Activated gamma-delta T cell treated with Interleukin-2 at 50 U/mL for 16 hours (primary cell): ENCODE measurements at regions not wholly inside any gene's neighbourhood (a gene's known extent, or its start where the extent isn't known, plus 50 kb on each side); places are given as distances from the start of the nearest gene placed in this dataset.
"Not testable (repeated sequence)": the region's sequence is repeated elsewhere in the genome, so short reads cannot be mapped to it uniquely, and the experiment has no call there.

Experiments
- DNase-seq: peaks from one replicate; pipeline ENCODE4 v3.0.0-alpha.2; 2020

DNA sequence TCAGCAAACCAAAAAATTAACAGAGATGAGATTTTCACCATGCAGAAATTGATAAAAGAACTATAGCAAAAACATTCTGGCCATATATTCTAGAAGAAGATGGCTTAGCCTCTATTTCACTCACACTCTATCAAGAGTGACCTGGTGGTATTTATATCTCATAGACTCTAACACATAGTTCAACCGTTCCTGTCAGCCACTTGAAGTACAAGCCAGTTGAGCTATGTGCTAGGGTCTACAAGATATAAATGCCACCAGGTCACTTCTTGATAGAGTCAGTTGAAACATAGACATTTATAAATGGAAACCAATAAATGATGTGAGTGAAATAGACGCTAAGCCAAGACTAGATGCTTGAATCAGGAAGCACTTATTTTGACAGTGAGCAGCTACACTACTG is 836.7 kb upstream of the EPHA5 start:
- DNase-seq: no peak

DNA sequence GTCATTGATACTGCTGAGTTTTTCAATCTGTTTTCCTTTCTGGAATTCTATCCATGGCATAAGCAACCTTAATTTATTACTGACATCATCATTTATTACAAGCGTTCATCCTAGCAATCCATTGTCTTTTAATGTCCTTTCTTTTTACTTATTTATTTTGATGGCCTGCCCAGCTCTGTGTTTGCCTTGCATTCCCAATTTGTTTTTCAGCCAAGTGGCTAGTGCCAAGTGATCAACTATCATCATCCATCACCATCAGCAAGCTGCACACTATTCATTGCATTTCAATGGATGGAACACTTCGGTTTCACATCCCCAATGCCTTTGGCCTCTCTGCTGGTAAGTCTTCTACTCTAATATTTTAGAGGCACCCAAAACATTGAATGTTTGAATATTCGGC is 831.7 kb upstream of the EPHA5 start:
- DNase-seq: no peak

DNA sequence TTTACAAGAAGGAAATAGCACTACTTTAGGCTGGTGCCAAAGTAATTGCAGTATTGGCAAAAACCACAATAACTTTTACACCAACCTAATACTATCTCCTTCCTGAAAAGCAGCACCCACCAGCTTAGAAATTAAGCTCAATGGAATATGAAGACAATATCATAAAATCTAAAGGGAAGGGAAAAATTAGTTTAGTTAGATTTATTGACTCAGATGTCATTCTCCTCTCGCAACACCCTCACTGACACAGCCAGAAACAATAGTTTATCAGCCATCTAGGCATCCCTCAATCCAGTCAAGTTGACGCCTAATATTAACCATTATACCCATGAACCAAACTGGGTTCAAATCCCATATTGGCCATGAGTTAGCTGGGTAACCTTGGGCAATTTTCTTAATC is 820.4 kb upstream of the EPHA5 start:
- DNase-seq: no peak

DNA sequence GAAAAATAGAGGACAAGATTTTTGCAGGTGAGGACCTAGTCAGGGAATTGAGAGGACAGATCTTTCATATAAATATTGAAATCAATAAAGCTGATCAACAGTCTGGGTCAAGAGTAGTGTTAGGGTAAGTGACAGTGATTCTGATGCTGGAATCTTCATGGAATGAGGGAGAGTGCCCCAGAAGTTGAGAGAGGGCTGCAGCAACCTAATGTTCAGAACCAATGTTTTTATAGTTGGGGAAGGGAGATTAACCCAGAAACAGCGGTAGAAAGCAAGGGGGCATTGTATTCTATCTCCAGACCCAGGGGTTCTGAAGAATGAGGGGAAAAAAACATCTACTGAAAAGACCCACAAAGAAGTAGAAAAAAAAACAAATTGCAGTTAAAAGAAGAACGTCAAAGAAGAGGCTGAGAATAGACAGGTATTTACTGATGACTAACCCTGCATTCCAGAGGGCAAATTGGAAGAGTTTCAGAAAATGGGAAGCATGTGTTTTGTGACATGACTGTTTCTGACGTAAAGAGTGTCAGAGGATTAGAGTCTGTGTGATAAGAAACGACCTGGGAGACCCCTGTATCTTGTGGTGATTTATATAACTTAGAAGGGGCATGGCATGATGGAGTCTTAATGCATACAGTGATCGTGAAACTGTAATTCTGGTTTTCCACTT is 819.6 kb upstream of the EPHA5 start:
- no peak for DNase-seq

DNA sequence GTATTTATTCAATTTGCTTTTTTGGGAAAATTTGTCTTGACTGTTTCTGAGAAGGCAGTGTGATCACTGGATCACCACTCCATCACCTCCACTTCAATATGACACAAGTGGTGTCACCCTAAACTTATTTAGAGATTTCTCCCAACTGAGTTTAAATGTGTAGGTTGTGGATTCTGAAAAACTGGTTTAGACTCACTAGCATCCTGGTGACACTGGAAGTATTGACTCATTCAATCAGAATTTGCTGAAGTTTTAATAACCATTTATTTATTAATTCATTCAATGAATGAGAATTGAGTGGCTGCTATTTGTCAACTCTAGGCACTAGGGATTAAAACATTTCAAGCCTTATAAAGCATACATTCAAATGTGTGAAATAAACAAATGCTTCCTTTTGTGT is 819.1 kb upstream of the EPHA5 start:
- DNase-seq: no peak

DNA sequence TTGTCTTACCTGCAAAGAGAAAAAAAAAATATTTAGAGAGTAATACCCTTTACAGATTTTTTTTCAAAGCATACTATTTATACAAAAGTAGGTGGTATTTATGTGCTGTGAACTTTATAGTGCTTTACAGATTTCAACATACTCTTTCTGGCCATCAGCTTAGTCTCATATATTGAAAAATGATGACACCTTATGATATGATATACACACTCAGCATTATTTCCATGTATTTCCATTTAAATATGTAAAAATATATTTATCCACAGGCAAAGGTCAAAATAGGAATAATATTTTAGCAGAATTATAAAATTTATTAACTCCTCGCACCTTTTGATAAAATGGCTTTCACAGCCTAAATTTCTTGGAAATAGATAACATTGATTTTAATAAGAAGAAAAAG is 815.8 kb upstream of the EPHA5 start:
- no peak for DNase-seq

DNA sequence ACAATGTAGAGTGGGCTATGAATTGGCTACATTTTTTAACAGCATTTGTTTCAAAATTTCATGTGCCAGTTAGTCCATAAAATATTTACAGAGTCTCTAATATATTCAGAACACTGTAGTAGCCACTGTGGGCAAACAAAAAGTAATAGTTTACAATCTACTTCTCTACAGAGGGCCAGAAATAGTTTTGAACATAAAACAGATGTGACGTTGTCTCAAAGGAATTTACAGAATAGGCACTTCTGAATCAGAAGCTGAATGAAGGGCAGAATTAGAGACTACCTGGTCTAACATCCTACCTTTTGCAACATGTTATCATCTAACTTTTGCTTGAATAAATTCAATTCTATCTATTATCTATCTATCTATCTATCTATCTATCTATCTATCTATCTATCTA is 811.9 kb upstream of the EPHA5 start:
- no peak for DNase-seq

DNA sequence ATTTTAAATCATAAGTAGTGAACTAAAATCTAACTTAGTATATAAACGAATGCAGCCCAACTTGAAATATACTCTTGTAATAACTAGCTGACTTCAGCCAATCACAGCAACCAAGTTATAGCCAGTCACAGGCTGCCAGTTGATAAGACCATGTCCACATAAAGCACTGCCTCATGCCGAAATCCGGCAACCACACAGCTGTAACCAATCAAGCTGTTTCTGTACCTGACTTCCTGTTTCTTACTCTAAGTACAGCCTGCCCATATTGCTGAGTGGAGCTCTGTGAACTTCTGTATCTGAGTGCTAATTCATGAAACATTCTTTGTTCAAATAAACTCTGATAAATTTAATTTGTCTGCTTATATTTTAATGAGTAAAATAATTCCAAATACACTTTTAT is 805.3 kb upstream of the EPHA5 start:
- no peak for DNase-seq

DNA sequence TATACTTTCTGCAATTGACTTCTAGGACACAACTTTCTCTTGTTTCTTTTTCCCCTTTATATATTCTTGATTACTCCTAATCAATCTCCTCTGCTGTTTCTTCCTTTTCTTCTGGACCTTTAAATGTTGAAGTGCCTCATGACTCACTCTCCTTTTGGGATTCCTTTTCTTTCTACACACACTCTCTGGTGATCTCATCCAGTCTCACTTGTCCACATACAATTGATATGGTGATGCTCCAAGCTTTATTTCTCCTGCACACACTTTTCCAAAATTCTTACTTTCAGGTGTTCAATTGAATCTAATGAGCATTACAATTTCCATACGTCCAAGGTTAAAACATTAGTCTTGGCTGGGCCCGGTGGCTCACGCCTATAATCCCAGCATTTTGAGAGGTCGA is 794.8 kb upstream of the EPHA5 start:
- DNase-seq: no peak

DNA sequence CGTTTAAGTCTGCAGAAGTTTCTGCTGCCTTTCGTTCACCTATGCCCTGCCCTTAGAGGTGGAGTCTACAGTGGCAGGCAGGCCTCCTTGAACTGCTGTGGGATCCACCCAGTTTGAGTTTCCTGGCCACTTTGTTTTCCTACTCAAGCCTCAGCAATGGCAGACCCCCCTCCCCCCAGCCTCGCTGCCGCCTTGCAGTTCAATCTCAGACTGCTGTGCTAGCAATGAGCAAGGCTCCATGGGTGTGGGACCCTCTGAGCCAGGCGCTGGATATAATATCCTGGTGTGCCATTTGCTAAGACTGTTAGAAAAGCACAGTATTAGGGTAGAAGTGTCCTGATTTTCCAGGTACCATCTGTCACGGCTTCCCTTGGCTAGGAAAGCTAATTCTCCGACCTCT is 792.6 kb upstream of the EPHA5 start:
- DNase-seq: not testable (repeated sequence)

DNA sequence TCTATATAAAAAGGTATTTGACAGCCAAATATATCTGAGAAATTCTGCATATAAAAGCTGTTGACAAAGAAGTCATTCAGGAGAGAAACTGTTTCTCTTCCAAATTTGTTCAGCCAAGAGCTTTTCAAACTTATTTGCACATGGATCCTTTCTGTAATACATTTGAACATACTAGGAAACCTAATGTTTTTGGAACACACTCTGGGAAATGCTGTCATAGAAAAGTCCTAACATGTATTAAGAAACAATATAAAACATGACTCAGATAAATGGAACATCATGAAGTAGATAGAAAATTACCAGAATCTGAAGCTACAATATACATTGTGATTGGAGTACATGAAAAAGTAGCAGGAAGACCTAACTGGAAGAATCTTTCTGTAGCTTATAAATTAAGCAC is 781.5 kb upstream of the EPHA5 start:
- no peak for DNase-seq

DNA sequence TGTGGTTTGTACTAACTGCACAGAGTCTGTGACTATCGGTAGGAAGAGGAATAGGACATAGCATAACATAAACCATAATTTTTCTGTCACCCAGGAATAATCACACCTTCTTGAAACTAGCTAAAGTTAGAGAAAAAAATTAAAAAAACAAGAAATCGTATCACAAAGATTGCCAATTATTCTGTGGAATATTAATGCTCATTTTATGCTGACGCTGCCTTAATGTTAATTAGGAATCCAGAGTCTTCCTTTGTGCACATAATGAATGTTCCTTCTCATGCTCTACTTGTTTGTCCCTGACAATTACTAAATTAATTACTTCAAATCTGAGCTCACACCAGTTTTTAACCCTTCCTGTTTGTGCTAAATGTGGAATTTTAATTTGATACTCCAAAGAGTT is 772.7 kb upstream of the EPHA5 start:
- no peak for DNase-seq

DNA sequence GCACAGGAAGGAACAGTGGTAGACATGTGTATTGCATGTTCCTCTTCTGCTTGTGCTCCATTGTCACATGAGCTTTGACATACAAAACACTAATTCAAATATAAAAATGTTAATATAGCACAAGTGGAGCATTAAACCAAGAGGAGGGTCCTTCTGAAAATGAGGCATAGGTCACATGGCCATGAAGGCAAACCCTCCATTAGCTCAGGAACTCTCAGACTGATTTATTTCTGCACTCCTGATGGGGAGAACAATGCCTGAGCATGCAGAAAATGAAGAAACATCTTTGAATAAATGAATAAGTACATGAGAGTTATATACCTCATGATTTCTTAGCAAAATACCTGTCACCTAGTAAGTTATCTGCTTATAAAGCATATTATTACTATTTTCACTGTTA is 769.2 kb upstream of the EPHA5 start:
- DNase-seq: no peak

DNA sequence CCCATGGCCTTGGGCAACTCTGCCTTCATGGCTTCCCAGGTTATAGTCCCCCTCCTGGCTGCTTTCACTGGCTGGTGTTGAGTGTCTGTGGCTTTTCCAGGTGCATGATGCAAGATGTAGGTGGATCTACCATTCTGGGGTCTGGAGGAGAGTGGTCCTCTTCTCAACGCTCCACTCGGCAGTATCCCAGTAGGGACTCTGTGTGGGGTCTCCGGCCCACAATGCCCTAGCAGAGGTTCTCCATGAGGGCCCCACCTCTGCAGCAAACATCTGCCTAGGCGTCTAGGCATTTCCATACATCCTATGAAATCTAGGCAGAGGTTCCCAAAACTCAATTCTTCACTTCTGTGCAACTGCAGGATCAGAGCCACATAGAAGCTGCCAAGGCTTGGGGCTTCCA is 763.4 kb upstream of the EPHA5 start:
- no peak for DNase-seq

DNA sequence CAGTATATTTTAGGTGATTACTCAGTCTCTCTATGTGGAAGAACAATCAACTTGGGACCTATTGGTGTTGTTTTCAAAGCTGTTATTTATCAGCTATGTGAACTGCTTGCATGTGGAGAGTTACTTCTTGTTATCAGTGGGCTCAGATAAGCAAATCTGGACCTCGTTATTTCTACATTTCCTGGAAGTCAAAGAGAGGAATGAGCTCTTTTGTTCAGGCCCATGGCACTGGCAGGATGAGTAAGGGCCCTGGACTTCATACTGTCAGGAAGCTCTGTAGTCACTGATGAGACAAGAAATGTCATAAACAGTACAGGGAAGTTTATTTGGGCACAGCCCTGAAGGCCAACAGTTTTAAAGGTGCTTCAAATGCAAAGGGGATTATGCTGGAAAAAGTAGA is 760.6 kb upstream of the EPHA5 start:
- no peak for DNase-seq

DNA sequence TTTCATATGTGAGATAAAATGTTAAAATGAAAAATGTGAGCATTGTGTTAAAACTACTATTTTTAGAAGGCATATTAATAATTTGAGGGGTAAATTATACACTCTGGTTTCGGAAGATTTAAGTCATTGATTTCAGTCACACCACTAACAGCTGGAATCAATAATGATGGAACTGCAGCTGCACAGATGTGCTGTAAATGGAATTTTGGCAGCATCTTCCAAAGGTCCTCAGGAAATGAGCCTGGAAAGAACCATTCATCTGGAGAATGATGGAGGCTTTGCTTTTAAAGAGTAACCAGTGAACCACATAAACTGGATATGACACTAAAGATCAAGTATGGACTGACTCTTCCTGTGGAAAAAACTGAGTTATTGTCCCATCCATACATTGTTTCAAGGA is 759.0 kb upstream of the EPHA5 start:
- no peak for DNase-seq

DNA sequence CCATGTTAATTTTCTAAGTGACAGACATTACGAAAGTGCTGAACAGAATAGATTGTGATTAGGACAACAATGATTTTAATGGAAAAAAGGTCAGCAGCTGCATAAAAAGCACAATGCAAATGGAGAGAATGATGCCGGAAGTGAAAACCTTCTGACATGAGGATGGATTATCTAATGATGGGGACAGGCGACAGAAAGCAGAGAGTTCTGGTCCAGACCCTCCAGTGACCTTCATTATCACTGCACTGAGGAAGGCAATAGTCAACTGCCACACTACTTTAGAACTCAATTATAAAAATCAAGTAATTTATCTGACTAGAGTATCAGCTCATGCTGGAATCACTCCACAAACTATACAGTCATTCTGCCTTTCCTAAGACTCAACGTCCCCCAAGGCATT is 746.1 kb upstream of the EPHA5 start:
- DNase-seq: no peak

DNA sequence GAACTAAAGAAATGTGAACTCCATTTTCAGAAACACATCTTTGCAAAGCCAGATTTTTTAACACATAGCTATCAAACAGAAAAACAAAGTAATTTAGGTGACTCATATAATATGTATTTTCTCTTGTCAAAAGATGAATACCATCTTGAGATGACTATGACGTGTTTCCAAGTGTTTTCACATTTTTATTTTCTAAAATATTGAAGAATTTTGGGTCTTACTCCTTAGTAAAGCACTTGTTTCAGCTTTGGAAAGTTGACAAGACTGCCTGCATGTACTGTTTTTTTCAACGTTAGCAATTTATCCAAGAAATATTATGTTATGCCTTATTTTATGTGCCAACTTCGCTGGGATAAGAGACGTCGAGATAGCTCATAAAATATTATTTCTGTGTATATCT is 733.9 kb upstream of the EPHA5 start:
- no peak for DNase-seq

DNA sequence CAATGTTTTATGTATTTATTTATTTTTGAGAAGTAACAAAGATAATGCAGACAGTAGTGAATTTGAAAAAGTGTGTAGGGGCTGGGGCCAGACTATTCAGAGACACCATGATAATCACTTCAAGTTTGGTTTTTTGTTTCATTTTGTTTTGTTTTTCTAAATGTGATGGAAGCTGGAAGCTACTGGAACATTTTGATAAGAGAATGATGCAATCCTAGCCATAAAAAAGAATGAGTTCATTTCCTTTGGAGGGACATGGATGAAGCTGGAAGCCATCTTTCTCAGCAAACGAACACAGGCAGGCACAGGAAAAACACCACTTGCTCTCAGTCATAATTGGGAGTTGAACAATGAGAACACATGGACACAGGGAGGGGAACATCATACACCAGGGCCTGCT is 706.6 kb upstream of the EPHA5 start:
- DNase-seq: no peak

DNA sequence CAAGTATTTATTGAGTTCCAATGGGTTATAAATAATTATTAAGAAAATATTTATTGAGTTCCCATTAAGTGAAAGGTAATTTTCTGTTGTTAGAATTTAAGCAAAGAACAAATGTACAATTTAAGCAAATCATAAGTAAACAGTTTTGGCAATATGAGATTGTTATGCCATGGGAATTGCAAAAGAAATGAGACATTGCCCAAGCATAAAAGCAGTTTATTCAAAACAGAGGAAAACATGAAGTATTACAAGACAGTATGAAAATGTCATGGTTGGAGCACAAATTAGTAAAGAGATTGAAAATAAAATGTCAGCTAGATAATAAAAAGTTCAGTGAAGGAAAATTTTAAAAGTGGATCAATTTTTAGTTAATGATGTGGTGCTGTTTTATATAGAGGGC is 706.1 kb upstream of the EPHA5 start:
- DNase-seq: no peak

DNA sequence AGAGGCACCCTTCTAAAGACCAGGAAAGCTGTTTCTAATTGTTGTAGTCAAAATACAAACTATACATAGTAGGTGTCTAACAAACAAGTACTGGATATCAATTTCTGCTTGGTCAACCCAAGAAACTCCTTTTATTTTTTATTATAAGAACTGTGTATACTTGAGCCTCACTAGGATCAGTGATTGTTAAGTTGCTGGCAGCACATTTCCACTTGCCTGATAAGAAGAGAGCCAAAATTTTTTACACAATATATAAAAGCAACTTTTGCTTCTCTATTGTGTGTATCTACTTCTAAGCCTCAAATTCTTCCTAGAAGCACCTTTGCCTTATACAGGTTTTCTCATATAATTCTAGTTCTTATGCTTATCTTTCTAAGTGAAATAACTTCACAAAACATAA is 703.0 kb upstream of the EPHA5 start:
- DNase-seq: no peak

DNA sequence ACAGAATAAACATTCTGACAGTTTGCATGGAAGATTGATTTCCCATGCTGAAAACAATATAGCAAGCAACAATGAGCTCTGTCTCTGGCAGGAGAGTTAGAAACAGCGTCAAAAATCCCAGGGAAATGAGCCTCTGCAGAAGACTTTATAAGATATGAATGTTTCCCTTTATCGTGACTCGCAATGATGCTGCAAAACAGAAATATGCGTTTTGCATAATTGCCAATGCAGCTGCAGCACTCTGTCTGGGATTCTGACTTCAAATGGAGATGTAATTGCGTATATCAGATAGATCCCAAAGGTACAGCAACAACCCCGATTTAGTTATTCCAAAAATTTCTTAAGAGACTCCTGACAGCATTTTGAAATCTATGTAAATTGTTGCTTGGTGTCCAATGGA is 702.4 kb upstream of the EPHA5 start:
- DNase-seq: no peak

DNA sequence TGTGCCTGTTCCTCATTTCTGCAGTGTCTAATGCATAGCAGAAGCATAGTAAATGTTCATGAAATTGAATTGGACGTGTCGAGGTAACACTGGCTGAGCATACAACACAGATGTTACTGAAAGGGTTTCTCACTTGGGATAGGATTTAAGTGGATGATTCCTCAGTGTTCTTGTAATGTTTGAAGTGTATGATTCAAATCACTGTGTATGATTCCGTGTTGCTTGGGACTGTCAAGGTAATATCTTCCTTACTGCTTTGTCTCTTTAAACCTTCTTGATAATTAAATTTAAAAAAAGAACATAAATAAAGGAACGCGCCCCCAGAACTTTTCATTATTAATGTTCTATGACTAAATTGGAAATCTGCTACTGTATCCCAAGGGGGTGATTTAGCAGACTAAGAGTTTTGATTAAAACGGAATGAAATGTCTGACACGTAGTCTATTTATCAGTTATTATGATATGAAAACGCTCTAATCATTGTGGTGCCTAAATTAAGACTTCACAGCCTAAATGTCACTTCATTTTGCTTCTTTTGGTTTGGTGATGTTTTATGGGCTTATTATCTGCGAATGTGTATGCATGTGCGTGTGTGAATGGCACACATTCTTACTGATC is 696.9 kb upstream of the EPHA5 start:
- DNase-seq: no peak

DNA sequence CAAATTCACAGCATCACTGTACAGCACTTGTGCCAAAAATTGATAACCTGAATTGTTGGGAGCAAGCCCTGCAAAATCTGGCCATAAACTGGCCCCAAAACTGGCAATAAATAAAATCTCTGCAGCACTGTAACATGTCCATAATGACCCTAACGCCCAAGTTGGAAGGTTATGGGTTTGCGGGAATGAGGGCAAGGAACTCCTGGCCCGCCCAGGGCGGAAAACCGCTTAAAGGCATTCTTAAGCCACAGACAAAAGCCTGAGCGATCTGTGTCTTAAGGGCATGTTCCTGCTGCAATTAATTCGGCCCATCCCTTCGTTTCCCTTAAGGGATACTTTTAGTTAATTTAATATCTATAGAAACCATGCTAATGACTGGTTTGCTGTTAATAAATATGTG is 690.1 kb upstream of the EPHA5 start:
- DNase-seq: not testable (repeated sequence)

DNA sequence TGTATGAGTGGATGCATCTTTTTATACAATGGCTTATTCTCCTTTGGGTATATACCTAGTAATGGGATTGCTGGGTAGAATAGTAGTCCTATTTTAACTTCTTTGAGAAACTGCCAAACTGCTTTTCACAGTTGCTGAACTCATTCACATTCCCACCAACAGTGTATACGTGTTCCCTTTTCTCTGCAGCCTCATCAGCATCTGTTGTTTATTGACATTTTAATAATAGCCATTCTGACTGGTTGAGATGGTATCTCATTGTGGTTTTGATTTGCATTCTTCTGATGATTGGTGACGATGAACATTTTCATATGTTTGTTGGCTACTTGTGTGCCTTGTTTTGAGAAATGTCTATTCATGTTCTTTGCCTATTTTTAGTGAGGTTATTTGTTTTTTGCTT is 687.0 kb upstream of the EPHA5 start:
- DNase-seq: no peak
